HG03354 (cell line): ENCODE measurements at regions not wholly inside any gene's neighbourhood (a gene's known extent, or its start where the extent isn't known, plus 50 kb on each side); places are given as distances from the start of the nearest gene placed in this dataset.

ENCODE experiments used
- ATAC-seq: cut with Tn5 transposase; IDR thresholded peaks from one replicate; pipeline ENCODE4 v1.9.1; 2021; ENCODE audit warnings: mild to moderate bottlenecking; ENCODE audit not compliant: unreplicated experiment, poor library complexity, severe bottlenecking

GRCh38 chr12:69119770-69120169, 119.6 kb upstream of the CPSF6 start:
- no peak for ATAC-seq

- no peak for ATAC-seq
Measured at GRCh38 chr12:69120354-69120753, 119.0 kb upstream of the CPSF6 start.

GRCh38 chr12:69123311-69123710, 116.1 kb upstream of the CPSF6 start:
- ATAC-seq: no peak

- no peak for ATAC-seq
Measured at GRCh38 chr12:69123919-69124638, 115.3 kb upstream of the CPSF6 start.

GRCh38 chr12:69129017-69129416, 110.4 kb upstream of the CPSF6 start:
- no peak for ATAC-seq

- no peak for ATAC-seq
Measured at GRCh38 chr12:69129564-69129963, 109.8 kb upstream of the CPSF6 start.

- no peak for ATAC-seq
Measured at GRCh38 chr12:69130064-69130463, 109.3 kb upstream of the CPSF6 start.

- ATAC-seq: no peak
Measured at GRCh38 chr12:69131077-69131476, 108.3 kb upstream of the CPSF6 start.

GRCh38 chr12:69136931-69137613, 102.3 kb upstream of the CPSF6 start:
- ATAC-seq: no peak

GRCh38 chr12:69141074-69141473, 98.3 kb upstream of the CPSF6 start:
- ATAC-seq: no peak

- ATAC-seq: no peak
Measured at GRCh38 chr12:69149270-69149669, 90.1 kb upstream of the CPSF6 start.

GRCh38 chr12:69150083-69150795, 89.1 kb upstream of the CPSF6 start:
- no peak for ATAC-seq

GRCh38 chr12:69150796-69151127, 88.6 kb upstream of the CPSF6 start:
- ATAC-seq: no peak

- no peak for ATAC-seq
Measured at GRCh38 chr12:69151254-69151764, 88.1 kb upstream of the CPSF6 start.

GRCh38 chr12:69154585-69155363, 84.6 kb upstream of the CPSF6 start:
- peak; percentile 44 for ATAC-seq

- ATAC-seq: peak; percentile 95
Measured at GRCh38 chr12:69157023-69157655, 82.2 kb upstream of the CPSF6 start.

GRCh38 chr12:69161829-69162228, 77.5 kb upstream of the CPSF6 start:
- peak; percentile 65 for ATAC-seq

- ATAC-seq: no peak
Measured at GRCh38 chr12:69163681-69164362, 75.5 kb upstream of the CPSF6 start.

- ATAC-seq: no peak
Measured at GRCh38 chr12:69167648-69168165, 71.7 kb upstream of the CPSF6 start.
